ENCODE measurements at regions not wholly inside any gene's neighbourhood (a gene's known extent, or its start where the extent isn't known, plus 50 kb on each side); places are given as distances from the start of the nearest gene placed in this dataset.
"Not testable (repeated sequence)": the region's sequence is repeated elsewhere in the genome, so short reads cannot be mapped to it uniquely, and the experiment has no call there.

DNA sequence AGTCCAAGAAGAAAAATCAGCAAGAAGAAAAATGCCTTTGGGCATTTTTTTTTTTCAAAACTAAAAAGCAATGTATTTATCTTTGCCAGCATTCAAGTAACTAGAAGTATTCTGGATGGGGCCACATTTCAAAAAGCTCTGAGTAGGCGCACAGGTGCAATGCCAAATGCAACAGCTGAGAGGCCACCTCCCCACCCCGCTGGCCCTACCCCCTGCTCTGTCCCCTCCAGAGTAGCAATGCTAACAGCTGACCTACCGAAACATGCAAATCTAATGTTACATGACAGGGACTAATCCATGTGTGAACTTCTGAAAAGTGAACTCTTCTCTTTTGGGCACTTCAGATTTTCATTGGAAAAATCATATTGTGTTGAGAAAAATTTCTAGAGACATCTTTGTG lies 153.7 kb upstream of the SLC38A2 start:
- ATAC-seq (no peak), DNase-seq (ENCODE audit: low spot score) (no peak)

DNA sequence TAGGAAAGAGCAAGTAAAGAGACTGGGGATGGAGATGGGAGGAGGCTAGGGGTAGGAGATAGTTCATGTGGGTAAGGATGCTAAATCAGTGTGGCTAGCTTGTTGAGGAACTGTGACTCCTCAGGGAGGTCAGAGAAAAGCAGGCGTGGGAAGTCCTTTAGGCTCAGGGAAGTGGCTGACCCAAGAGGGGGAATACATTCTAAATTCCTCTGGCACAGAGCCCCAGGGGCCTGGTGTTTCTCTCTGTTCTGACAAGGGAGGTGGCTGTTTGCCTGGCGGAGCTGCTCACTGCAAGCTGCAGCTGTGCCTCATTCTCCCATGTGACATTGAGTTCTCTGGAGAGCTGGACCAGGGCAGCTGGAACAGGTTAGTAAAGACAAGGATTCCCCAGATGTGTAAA lies 152.2 kb upstream of the SLC38A2 start:
- no peak for DNase-seq (ENCODE audit: low spot score)
- ATAC-seq, result peak; percentile 50

DNA sequence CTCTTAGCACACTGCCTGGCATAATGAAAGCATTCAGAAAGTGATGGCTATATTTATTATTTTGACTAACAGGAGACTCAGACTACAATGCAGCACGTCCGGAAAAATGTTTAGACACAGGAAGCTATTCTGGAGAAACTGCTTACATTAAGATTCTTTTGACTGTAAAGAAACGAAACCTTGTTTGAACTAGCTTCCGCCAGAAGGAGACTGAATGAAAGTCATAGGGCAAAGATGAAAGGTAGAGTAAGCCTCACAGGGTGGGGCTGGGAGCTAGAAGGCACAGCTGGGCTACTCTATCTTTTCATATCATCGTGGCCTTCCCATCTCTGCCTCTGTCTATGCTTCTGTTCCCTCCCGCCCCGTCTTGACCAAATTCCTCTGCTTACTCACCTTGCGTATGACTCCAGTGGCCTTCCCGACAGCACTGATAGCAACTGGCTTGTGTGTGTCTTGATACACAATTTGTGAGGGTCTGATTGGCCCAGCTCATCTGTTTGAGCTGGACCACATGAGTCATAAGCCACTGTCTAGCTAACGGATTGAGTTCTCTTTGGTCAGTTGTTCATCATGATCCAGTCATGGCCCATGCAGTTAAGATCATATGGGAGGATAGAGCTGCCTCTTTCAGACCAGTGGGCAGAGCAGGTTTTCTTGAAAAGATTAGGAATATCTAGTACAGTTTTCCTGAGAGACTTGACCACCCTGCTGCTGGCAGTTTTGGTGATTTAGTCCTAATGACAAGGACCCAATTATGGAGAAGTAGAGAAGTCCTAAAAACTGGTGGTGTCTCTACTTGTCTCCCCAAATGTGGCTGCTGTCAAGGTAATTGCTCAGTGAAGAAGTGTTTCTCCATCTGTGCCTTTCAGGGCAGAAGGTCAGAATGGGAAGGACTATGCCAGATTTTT lies 151.5 kb upstream of the SLC38A2 start:
- DNase-seq (ENCODE audit: low spot score) (no peak), ATAC-seq (no peak)

DNA sequence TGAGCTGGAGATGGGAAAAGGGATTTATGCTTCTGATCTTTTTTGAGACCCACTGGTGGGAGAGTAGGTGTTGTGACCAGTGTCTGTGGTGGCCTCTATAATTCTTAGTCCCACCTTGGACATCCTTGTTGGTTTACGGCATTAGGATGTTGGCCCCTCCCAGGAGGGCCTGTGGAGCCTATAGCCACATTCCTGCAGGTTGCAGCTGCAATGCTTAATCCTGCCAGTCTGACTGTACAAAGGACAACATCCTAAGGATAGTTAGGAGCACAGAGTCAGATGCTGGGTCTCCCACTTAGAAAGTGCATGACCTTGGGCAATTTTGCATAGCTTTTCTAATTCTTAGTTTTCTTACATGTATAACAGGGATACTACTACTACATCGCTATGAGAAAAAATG lies 150.9 kb upstream of the SLC38A2 start:
- ATAC-seq (no peak), DNase-seq (ENCODE audit: low spot score) (no peak)

- DNase-seq (ENCODE audit: low spot score) (no peak), ATAC-seq (no peak)
Measured at GRCh38 chr12:46522071-46522470, 149.5 kb upstream of the SLC38A2 start.

DNA sequence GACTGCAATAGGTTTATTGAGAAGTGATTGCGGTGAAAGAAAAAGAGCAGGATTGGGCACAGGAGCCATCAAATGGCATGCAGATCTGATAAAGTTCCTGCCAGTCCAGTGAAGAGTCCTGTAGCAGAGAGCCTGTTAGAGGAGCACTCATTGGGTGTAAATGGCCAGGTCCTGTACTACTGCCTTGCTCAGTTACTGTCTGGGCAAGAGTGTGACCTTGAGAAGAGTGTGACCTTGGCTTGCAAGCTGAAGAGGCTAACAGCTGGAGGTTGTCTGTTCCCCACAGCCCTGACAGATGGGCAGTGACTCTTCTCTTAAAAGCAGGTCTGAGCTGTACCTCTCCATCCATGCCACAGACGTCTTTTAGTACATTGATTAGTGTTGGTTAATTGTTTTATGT lies 148.6 kb upstream of the SLC38A2 start:
- DNase-seq (ENCODE audit: low spot score) (no peak), ATAC-seq (no peak)

DNA sequence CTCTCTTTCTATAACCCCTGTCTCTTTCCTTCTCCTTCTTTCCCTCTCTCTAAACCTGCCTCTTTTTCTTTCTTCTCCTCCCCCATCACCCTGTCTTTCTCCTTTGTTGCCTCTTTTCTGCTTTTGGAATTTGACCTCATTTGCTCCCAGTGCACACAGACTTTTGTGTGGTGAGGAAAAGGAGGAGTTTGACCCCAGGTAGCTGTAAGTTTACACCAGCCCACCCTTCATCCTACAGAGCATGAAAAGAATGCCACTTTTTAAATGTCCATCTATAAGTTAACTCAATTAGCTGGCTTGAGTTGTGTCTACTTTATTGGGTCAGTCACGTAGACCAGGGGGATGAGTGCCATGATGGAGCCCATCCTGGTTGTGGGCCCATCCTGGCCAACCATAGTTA lies 146.8 kb upstream of the SLC38A2 start:
- ATAC-seq (no peak), DNase-seq (ENCODE audit: low spot score) (no peak)

DNA sequence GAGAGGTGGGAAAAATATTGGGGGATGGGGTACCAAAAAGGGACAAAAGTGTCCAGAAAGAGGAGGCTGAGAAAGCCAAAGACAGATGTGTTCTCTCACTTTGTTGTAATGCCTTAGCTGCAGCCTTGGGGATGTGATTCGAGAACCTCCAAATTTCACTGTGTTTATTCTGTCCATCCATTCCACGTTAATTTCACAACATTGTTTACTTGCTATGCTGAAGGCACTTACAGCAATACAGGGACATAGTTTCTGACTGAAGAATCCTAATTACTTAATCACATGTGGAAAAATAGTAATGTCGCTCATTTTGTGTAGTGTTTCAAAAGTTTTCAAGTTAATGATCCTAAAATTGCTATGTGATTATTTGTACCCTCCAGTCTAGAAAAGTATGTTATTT lies 146.2 kb upstream of the SLC38A2 start:
- no peak for DNase-seq (ENCODE audit: low spot score)
- ATAC-seq, result no peak

GRCh38 chr12:46518169-46518568 lies 145.6 kb upstream of the SLC38A2 start:
- ATAC-seq, result no peak

GRCh38 chr12:46517579-46517962 lies 145.0 kb upstream of the SLC38A2 start:
- DNase-seq (ENCODE audit: low spot score) (no peak), ATAC-seq (no peak)

More at GRCh38 chr12:46518169-46518568, 145.6 kb upstream of the SLC38A2 start:
- no peak for DNase-seq (ENCODE audit: low spot score)

- no peak for DNase-seq (ENCODE audit: low spot score)
- ATAC-seq, result no peak
Measured at GRCh38 chr12:46516933-46517578, 144.5 kb upstream of the SLC38A2 start.

DNA sequence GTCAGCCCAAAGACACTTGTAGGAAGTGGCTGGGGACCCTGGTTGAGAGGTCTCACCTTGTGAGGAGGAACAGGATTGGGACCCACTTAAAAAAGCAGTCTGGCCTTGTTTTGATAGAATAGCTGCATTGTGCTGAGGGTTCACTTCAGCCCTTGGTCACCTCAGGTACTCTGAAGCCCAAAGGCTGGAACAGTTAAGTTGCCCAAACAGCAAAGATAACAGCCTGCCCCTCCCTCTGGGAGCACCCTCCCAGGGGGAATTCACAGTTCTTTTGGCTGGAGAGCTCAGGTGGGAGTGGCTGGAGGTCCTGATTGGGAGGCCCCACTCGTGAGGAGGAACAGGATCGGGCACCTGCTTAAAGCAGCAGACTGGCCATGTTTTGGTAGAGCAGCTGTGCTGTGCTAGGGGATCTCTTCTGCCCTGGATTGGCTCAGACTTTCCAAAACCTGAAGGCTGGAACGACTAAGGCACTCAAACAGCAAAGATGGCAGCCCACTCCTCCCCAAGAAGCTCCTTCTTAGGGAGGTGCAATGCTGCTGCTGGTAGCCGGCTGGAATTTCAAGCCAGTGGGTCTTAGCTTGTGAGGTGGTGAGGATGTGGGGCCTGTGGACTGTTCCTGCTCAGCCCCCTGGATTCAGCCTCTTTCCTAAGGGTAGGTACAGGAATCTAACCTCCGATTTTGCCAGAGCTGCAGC lies 143.8 kb upstream of the SLC38A2 start:
- ATAC-seq (no peak), DNase-seq (ENCODE audit: low spot score) (no peak)

- DNase-seq (ENCODE audit: low spot score), result no peak
- no peak for ATAC-seq
Measured at GRCh38 chr12:46515829-46516228, 143.3 kb upstream of the SLC38A2 start.

GRCh38 chr12:46514886-46515285 lies 142.3 kb upstream of the SLC38A2 start:
- ATAC-seq (no peak), DNase-seq (ENCODE audit: low spot score) (no peak)

GRCh38 chr12:46510257-46510656 lies 137.7 kb upstream of the SLC38A2 start:
- not testable (repeated sequence) for ATAC-seq; DNase-seq (ENCODE audit: low spot score)

DNA sequence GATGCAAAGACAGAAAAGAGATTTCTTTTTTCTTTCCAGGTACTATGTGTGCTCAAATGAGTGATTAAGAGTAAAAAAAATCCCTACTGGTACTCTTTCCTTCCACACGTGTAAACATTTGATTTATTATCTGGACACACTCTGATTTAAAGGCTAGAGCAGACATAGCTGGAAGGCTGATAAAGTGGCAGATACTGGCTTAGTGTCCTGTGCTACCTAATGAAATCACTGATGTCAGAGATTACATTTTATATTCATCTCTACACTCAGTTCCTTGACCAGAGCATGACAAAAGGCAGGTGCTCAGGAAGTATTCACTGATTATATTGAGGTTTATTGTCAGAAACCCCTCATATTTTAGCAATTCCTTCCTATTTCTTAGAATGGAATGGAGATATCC lies 136.6 kb upstream of the SLC38A2 start:
- no peak for DNase-seq (ENCODE audit: low spot score)
- no peak for ATAC-seq

GRCh38 chr12:46508651-46509050 lies 136.1 kb upstream of the SLC38A2 start:
- DNase-seq (ENCODE audit: low spot score) (no peak), ATAC-seq (no peak)

GRCh38 chr12:46507766-46508165 lies 135.2 kb upstream of the SLC38A2 start:
- DNase-seq (ENCODE audit: low spot score) (no peak), ATAC-seq (no peak)

GRCh38 chr12:46506961-46507360 lies 134.4 kb upstream of the SLC38A2 start:
- DNase-seq (ENCODE audit: low spot score), result no peak
- no peak for ATAC-seq

GRCh38 chr12:46506198-46506597 lies 133.6 kb upstream of the SLC38A2 start:
- ATAC-seq (no peak), DNase-seq (ENCODE audit: low spot score) (no peak)

GRCh38 chr12:46504494-46504893 lies 131.9 kb upstream of the SLC38A2 start:
- DNase-seq (ENCODE audit: low spot score), result no peak
- no peak for ATAC-seq

GRCh38 chr12:46503637-46504175 lies 131.1 kb upstream of the SLC38A2 start:
- ATAC-seq, result no peak

More at GRCh38 chr12:46503637-46504175, 131.1 kb upstream of the SLC38A2 start:
- no peak for DNase-seq (ENCODE audit: low spot score)
